ENCODE measurements at regions not wholly inside any gene's neighbourhood (a gene's known extent, or its start where the extent isn't known, plus 50 kb on each side); places are given as distances from the start of the nearest gene placed in this dataset.

DNA sequence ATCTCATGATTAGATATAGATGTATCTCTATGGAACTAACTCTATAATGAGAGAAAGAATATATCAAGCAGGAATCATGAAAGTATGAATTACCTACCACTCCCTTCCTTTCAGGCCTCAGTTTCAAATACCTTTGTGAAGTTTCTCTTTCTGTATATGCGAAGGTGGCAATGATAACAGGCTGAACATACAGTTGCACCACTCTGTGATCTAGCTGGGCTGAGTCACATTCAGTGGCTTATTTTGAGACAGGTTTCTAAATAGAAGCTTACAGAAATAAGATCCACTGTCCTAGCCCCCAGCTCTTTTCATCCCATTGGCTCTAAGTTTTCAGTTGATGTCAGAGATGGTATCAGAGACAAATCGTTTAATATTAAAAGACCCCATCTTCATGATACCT is 662.0 kb downstream of the SLITRK1 start:
- no peak overlapping the region for H3K4me3 ChIP-seq
- no peaks in the 10 kb centered on the region for H3K9me3 ChIP-seq (replicated peaks)
- DNase-seq (ENCODE audit: low read depth in 1 of 2, low spot score in 2 of 2), result no peak
- peaks cover 16% of the 10 kb centered on the region for H3K4me1 ChIP-seq (replicated peaks)
- no peak overlapping the region for H3K27ac ChIP-seq
- no peaks in the 10 kb centered on the region for H3K27me3 ChIP-seq (replicated peaks)
- no peaks in the 10 kb centered on the region for H3K36me3 ChIP-seq

DNA sequence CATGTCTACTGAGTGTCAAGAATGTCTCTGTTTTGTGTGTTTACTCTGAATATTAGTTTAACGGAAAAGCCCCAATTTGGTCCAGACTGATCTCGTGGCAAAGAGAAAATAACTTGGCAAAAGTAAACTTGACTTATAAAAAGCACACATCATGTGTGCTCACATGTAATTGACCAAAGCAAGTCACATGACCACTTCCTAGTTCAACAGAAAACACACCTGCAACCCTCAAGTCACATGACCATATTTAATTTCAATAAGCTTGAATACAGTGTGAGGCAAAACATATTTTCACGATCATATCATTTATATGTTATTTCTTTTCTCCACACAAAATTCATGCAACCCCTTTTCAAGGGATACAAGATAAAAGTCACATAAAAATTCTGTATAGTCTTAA is 662.4 kb downstream of the SLITRK1 start:
- Histone ChIP-seq H3K27ac (no peak overlapping the region), H3K27me3 (replicated peaks) (no peaks in the 10 kb centered on the region), H3K4me3 (no peak overlapping the region), H3K4me1 (replicated peaks) (peaks cover 21% of the 10 kb centered on the region), H3K36me3 (no peaks in the 10 kb centered on the region), H3K9me3 (replicated peaks) (no peaks in the 10 kb centered on the region)
- no peak for DNase-seq (ENCODE audit: low read depth in 1 of 2, low spot score in 2 of 2)

DNA sequence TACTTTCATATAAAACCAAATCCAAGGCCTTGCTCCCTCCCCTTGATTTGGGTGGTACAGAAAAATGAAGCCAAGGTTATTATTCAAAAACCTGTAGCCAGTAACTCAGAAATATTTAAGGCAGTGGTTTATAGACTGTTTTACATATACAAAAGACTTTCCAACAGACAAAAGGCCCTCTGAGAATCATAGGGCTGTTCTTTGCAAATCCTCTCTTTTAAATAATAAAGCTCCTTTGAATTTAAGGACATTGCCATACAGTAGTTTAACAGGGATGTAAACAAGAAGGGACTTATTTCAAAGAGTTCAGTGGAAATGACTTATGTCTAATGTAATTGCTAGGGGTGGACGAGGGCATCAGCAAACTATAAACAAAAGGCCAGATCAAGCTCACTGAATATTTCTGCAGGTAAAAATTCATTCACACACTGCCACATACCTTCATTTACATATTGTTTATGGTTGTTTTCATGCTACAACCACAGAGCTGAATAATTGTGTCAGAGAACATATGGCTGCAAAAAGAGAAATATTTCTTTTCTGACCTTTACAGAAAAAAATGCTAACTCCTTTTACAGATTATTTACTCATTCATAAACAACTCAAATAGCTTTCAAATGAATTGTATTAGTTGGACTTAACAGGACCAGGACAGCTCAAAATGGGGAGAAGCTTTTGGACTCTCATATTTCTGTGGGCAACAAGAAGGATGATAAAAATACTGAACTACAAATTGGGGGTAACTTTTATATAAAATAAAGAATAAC is 665.6 kb downstream of the SLITRK1 start:
- H3K9me3 ChIP-seq (replicated peaks), result 0 out of 2 replicates have a peak, but pooled peaks cover 5% of the 10 kb centered on the region
- peaks cover 21% of the 10 kb centered on the region for H3K4me1 ChIP-seq (replicated peaks)
- no peaks in the 10 kb centered on the region for H3K36me3 ChIP-seq
- DNase-seq (ENCODE audit: low read depth in 1 of 2, low spot score in 2 of 2), result peak in 1 of 2 experiments; percentile 24
- peak overlapping the region; percentile 53 for H3K27ac ChIP-seq
- H3K4me3 ChIP-seq, result no peak overlapping the region
- no peaks in the 10 kb centered on the region for H3K27me3 ChIP-seq (replicated peaks)

DNA sequence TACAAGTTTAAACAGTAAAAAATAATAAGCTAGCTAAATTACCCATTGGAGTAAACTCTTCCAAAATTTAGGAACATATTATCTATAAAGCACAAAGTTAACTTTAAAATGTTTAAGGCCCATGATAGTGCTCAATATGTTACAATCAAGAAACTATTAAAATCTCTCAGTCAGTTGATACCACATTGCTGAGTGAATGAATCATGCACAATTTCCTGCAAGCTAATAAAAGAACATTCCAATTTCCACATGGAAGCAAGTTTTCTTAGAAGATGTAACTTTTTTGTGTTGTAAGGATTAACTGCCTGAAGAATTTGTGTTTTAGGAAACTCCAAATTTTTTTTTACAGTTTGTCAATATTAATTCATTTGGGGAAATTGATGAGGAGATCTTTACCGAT is 666.6 kb downstream of the SLITRK1 start:
- peaks cover 21% of the 10 kb centered on the region for H3K4me1 ChIP-seq (replicated peaks)
- H3K27me3 ChIP-seq (replicated peaks), result no peaks in the 10 kb centered on the region
- 0 out of 2 replicates have a peak, but pooled peaks cover 5% of the 10 kb centered on the region for H3K9me3 ChIP-seq (replicated peaks)
- DNase-seq (ENCODE audit: low read depth in 1 of 2, low spot score in 2 of 2), result peak in 1 of 2 experiments; percentile 42
- peak overlapping the region; percentile 53 for H3K27ac ChIP-seq
- H3K36me3 ChIP-seq, result no peaks in the 10 kb centered on the region
- H3K4me3 ChIP-seq, result no peak overlapping the region

DNA sequence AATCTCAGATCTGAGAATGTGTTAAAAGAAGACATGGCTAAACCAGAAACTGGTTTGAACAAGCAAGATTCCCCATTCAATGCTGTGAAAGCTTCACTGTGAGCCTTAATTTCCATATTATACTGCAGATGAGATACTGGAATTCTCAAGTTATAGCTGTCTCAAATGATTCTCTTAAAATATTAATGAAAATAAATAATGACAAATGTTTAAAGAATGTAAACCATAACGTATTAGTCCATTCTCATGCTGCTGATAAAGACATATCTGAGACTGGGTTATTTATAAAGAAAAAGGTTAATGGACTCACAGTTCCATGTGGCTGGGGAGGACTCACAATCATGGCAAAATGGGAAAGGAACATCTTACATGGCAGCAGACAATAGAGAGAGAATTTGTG is 667.8 kb downstream of the SLITRK1 start:
- H3K4me1 ChIP-seq (replicated peaks), result peaks cover 21% of the 10 kb centered on the region
- DNase-seq (ENCODE audit: low read depth in 1 of 2, low spot score in 2 of 2), result no peak
- no peaks in the 10 kb centered on the region for H3K36me3 ChIP-seq
- H3K4me3 ChIP-seq, result no peak overlapping the region
- H3K9me3 ChIP-seq (replicated peaks), result 0 out of 2 replicates have a peak, but pooled peaks cover 5% of the 10 kb centered on the region
- no peak overlapping the region for H3K27ac ChIP-seq
- H3K27me3 ChIP-seq (replicated peaks), result no peaks in the 10 kb centered on the region

DNA sequence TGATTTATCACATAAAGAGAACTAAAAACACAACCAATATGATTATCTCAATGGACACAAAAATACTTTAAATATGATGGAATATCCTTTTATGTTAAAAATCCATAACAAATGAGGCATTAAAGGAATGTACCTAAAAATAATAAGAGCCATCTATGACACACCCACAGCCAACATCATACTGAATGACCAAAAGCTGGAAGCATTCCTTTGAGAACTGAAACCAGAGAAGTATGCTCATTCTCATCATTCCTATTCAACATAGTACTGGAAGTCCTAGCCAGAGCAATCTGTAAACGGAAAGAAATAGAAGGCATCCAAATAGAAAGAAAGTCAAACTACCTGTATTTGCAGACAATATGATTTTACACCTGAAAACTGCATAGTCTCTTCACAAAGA is 671.0 kb downstream of the SLITRK1 start:
- H3K36me3 ChIP-seq, result no peaks in the 10 kb centered on the region
- 0 out of 2 replicates have a peak, but pooled peaks cover 7% of the 10 kb centered on the region for H3K9me3 ChIP-seq (replicated peaks)
- no peaks in the 10 kb centered on the region for H3K27me3 ChIP-seq (replicated peaks)
- no peak overlapping the region for H3K4me3 ChIP-seq
- peaks cover 13% of the 10 kb centered on the region for H3K4me1 ChIP-seq (replicated peaks)
- no peak overlapping the region for H3K27ac ChIP-seq
- DNase-seq (ENCODE audit: low read depth in 1 of 2, low spot score in 2 of 2), result no peak

DNA sequence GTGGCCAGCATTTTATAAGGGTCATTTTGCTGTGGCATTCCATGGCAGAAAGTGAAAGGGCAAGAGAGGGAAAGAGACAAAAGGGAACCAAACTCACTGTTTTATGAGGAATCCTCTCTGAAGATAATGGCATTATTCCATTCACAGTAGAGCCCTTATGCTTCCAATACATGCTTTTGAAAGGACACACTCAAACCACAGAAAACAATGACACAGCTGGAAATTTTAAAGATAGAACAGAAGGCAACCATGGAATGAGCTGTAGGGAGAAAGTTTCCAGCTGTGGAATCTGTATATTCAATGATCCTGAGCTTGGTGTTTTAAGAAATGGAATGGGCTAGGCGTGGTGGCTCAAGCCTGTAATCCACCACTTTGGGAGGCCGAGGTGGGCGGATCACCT is 677.4 kb downstream of the SLITRK1 start:
- Histone ChIP-seq H3K27ac (no peak overlapping the region), H3K4me3 (no peak overlapping the region), H3K27me3 (replicated peaks) (no peaks in the 10 kb centered on the region), H3K9me3 (replicated peaks) (0 out of 2 replicates have a peak, but pooled peaks cover 3% of the 10 kb centered on the region), H3K36me3 (no peaks in the 10 kb centered on the region), H3K4me1 (replicated peaks) (no peaks in the 10 kb centered on the region)
- no peak for DNase-seq (ENCODE audit: low read depth in 1 of 2, low spot score in 2 of 2)

DNA sequence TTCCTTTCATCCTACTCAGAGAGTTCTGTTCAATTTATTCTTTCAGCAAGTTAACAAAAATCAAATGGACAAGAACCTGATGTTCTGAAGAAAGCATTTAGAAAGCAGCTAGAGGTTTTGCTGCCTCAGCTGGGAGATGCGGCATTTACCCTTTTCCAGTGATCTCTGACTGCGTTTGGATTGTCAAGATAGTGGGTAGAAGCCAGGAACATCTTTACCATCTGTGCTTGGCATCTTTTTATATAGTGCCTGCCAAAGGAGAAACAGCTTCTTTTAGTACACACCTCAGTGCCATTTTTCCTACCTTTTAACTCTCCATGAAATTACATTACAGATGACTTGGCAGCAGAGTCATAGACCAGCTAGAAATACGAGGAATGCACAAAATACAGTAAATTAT is 680.8 kb downstream of the SLITRK1 start:
- no peak overlapping the region for H3K27ac ChIP-seq
- no peak for DNase-seq (ENCODE audit: low read depth in 1 of 2, low spot score in 2 of 2)
- no peaks in the 10 kb centered on the region for H3K4me1 ChIP-seq (replicated peaks)
- no peak overlapping the region for H3K4me3 ChIP-seq
- no peaks in the 10 kb centered on the region for H3K36me3 ChIP-seq
- no peaks in the 10 kb centered on the region for H3K9me3 ChIP-seq (replicated peaks)
- no peaks in the 10 kb centered on the region for H3K27me3 ChIP-seq (replicated peaks)

DNA sequence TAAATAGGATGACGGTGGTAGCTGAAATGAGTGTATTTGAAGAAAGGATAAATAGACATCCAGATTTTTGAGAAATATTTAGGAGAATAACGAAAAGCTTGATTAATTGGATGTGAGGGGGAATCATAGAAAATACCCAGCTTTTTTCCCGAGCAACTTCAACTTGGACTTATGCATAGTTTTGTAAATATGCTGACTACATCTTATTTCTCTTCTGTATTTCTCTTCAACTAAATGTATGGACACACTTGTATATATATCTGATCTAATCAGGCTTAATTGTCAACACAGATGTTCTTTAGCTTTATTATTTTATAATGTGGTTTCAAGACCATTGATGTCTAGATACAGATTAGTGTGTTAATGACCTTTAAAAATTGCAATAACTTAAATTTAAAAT is 685.0 kb downstream of the SLITRK1 start:
- no peaks in the 10 kb centered on the region for H3K36me3 ChIP-seq
- H3K4me1 ChIP-seq (replicated peaks), result no peaks in the 10 kb centered on the region
- H3K9me3 ChIP-seq (replicated peaks), result no peaks in the 10 kb centered on the region
- no peaks in the 10 kb centered on the region for H3K27me3 ChIP-seq (replicated peaks)
- H3K4me3 ChIP-seq, result no peak overlapping the region
- DNase-seq (ENCODE audit: low read depth in 1 of 2, low spot score in 2 of 2), result no peak
- H3K27ac ChIP-seq, result no peak overlapping the region

DNA sequence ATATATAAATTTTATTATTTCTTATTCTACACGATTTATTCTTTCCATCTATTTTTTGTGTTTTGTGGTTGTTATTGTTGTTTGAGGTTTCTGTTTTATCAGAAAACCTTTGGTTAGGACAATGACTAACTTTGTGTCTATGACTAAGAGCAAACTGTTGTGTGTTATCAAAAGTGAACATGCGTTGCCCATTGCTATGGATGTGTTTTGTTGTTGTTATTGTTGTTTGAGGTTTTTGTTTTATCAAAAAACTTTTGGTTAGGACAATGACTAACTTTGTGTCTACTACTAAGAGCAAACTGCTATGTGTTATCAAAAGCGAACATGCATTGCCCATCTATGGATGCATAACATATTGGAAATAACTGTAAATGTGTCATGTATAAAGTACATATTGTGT is 692.3 kb downstream of the SLITRK1 start:
- Histone ChIP-seq H3K4me3 (no peak overlapping the region), H3K27me3 (replicated peaks) (no peaks in the 10 kb centered on the region), H3K36me3 (no peaks in the 10 kb centered on the region), H3K4me1 (replicated peaks) (no peaks in the 10 kb centered on the region), H3K27ac (no peak overlapping the region), H3K9me3 (replicated peaks) (peaks cover 5% of the 10 kb centered on the region; the same call in 1 of the 2 replicates)
- DNase-seq (ENCODE audit: low read depth in 1 of 2, low spot score in 2 of 2), result no peak

DNA sequence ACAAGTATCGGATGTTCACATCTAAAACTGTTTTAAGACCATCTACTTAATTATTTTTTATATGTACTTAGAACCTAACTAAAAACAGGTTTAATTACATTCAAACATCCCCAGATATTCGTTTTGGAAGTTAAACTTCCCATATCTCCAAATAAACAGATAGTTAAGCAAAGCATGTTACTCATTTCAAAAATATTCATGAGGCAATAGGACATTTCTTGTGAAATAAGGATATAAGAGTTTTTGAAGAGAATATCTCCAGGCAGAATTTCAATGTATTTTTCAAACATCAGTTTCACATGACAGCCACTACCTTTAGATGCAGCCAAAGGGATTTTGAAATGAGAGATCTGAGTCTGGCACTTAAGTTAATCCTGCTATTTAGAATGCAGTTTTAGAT is 697.5 kb downstream of the SLITRK1 start:
- DNase-seq (ENCODE audit: low read depth in 1 of 2, low spot score in 2 of 2), result no peak
- H3K4me3 ChIP-seq, result no peak overlapping the region
- H3K9me3 ChIP-seq (replicated peaks), result peaks cover 5% of the 10 kb centered on the region; the same call in 1 of the 2 replicates
- H3K36me3 ChIP-seq, result no peaks in the 10 kb centered on the region
- no peaks in the 10 kb centered on the region for H3K27me3 ChIP-seq (replicated peaks)
- H3K27ac ChIP-seq, result no peak overlapping the region
- no peaks in the 10 kb centered on the region for H3K4me1 ChIP-seq (replicated peaks)

DNA sequence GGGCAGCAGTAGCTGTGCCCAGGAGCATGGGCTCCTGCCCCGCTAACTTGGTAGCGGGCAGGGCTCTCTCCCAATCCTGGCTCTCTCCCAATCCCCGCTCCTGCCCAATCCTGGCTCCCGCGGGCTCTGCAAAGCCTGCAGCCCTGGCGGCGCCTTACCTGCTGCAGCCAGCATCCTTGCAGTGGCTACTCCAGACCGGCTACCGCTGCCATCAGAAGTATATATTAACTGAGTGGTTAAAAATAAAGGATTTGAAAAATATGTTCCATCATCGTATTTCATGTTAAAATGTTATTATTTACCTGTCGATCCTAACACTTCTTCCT is 698.2 kb downstream of the SLITRK1 start:
- H3K9me3 ChIP-seq (replicated peaks), result peaks cover 5% of the 10 kb centered on the region; the same call in 1 of the 2 replicates
- DNase-seq (ENCODE audit: low read depth in 1 of 2, low spot score in 2 of 2), result no peak
- H3K36me3 ChIP-seq, result no peaks in the 10 kb centered on the region
- no peak overlapping the region for H3K27ac ChIP-seq
- no peaks in the 10 kb centered on the region for H3K27me3 ChIP-seq (replicated peaks)
- no peak overlapping the region for H3K4me3 ChIP-seq
- no peaks in the 10 kb centered on the region for H3K4me1 ChIP-seq (replicated peaks)

DNA sequence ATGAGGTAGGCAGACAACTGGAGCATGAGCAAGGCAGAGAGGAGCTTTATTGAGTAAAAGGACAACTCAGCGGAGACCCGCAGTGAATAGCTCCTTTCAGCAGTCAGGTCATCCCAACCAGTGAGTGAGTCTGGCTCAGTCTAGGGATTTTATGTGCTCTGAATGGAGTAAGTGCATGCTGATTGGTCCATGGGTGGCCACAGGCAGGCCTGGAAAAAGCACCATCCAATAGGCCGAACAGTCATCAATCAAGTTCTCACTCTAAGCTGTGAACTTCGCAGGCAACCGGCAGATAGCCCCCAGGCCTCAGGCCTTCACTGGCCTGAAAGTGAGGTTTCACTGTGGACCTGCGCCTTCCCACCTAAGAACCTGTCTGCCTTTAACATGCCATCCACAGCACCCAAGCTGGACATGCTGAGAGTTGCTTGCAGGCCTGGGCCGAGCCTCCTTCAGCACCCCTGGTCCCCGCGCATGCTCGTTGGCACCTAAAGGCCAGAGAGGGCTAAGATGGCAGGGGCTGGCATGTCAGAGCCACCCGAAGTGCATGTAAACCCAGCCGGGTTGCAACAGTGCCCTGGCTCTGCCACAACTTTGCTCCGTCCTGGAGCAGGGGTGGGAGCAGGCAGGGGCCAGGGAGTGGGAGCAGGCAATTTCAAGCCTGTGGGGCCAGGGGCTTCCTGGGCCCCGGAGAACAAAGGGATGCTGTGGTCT is 698.7 kb downstream of the SLITRK1 start:
- Histone ChIP-seq H3K27me3 (replicated peaks) (no peaks in the 10 kb centered on the region), H3K4me3 (no peak overlapping the region), H3K4me1 (replicated peaks) (no peaks in the 10 kb centered on the region), H3K27ac (no peak overlapping the region), H3K36me3 (no peaks in the 10 kb centered on the region), H3K9me3 (replicated peaks) (peaks cover 5% of the 10 kb centered on the region; the same call in 1 of the 2 replicates)
- DNase-seq (ENCODE audit: low read depth in 1 of 2, low spot score in 2 of 2), result no peak

DNA sequence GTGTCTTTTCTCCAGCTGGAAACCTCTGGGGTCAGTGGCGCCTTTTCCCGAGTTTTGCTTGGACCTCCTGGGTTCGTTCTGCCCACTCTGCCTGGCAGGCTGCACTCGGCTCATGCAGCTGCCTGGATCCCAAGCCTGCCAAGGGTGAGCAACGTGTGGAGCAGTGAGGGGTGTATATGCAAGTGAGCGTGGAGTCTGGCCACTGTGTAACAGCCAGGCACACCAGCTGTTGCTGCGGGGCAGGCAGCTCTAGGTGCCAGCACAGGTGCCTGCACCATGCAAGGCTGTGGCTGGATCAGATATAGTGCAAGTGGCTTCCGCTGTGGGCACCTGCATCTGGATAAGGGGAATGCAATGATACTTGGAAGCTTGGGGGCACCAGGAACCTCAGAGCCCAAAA is 699.4 kb downstream of the SLITRK1 start:
- peaks cover 5% of the 10 kb centered on the region; the same call in 1 of the 2 replicates for H3K9me3 ChIP-seq (replicated peaks)
- no peak overlapping the region for H3K27ac ChIP-seq
- no peaks in the 10 kb centered on the region for H3K4me1 ChIP-seq (replicated peaks)
- H3K27me3 ChIP-seq (replicated peaks), result no peaks in the 10 kb centered on the region
- H3K4me3 ChIP-seq, result no peak overlapping the region
- H3K36me3 ChIP-seq, result no peaks in the 10 kb centered on the region
- no peak for DNase-seq (ENCODE audit: low read depth in 1 of 2, low spot score in 2 of 2)
